H1 (cell line): ENCODE measurements at regions not wholly inside any gene's neighbourhood (a gene's known extent, or its start where the extent isn't known, plus 50 kb on each side); places are given as distances from the start of the nearest gene placed in this dataset.

ENCODE experiments used
- CTCF ChIA-PET: fragments of 300-600 bp; sonication (Branson Sonifier 250); formaldehyde crosslinking; loops from one replicate; lab custom pipeline; 2021; ENCODE audit not compliant: partially characterized antibody; lab: Charles Lee
- POLR2A ChIA-PET: fragments of 300-600 bp; sonication (Branson Sonifier 250); formaldehyde crosslinking; loops from one replicate; lab custom pipeline; 2021; ENCODE audit warnings: inconsistent platforms; ENCODE audit not compliant: partially characterized antibody; lab: Charles Lee
- DNase-seq, 2 experiments: peaks; one replicate each; pipeline versions ENCODE4 v3.0.0 to v3.0.0-alpha.2; 2010 to 2022; ENCODE audit warnings: low spot score in 2 of 2, low read depth in 1 of 2, mixed read lengths in 1 of 2
- FAIRE-seq: peaks from 2 replicates; lab custom pipeline; 2011; peaks lifted over from hg19 to GRCh38; lab: Jason Lieb, UNC
- H2AFZ ChIP-seq: 2 replicates; pipeline ENCODE4 v1.8.1; 2012; ENCODE audit warnings: low read length, inconsistent platforms
- H2AK5ac ChIP-seq: 2 replicates; pipeline ENCODE4 v1.6.1; 2013; ENCODE audit warnings: low read depth, low read length
- H2BK120ac ChIP-seq: replicated peaks from 2 replicates; pipeline ENCODE3; 2013; ENCODE audit warnings: low read depth, low read length, inconsistent platforms
- H2BK12ac ChIP-seq: 2 replicates; pipeline ENCODE4 v1.6.1; 2013; ENCODE audit warnings: low read depth, low read length
- H2BK15ac ChIP-seq: 2 replicates; pipeline ENCODE4 v1.6.1; 2013; ENCODE audit warnings: low read length
- H2BK20ac ChIP-seq: 2 replicates; pipeline ENCODE4 v1.6.1; 2013; ENCODE audit warnings: low read length
- H2BK5ac ChIP-seq: 2 replicates; pipeline ENCODE4 v1.6.1; 2013; ENCODE audit warnings: low read depth, low read length
- H3K14ac ChIP-seq: 2 replicates; pipeline ENCODE4 v1.6.1; 2013; ENCODE audit warnings: inconsistent platforms; ENCODE audit not compliant: insufficient read length
- H3K18ac ChIP-seq: 2 replicates; pipeline ENCODE4 v1.6.1; 2013; ENCODE audit warnings: low read length; ENCODE audit errors: extremely low read depth
- H3K23ac ChIP-seq: 2 replicates; pipeline ENCODE4 v1.6.1; 2013; ENCODE audit warnings: inconsistent platforms; ENCODE audit not compliant: insufficient read length
- H3K23me2 ChIP-seq: 2 replicates; pipeline ENCODE4 v1.6.1; 2013; ENCODE audit warnings: low read depth, low read length
- H3K27ac ChIP-seq: 2 replicates; pipeline ENCODE4 v1.6.1; 2011; ENCODE audit warnings: low read depth, low read length, inconsistent platforms
- H3K27me3 ChIP-seq, 4 experiments: replicated peaks in 1 of 4; 1 replicate in 1 of 4; 2 replicates in 3 of 4; pipeline versions ENCODE4 v1.6.1 to v1.8.1; 2011 to 2013; ENCODE audit warnings: low read length in 3 of 4, mild to moderate bottlenecking in 3 of 4, inconsistent platforms in 2 of 4, mixed read lengths in 2 of 4, moderate library complexity in 1 of 4; ENCODE audit not compliant: control insufficient read depth in 3 of 4, insufficient read depth in 3 of 4; ENCODE audit errors: extremely low read depth in 1 of 4
- H3K36me3 ChIP-seq, 4 experiments: 2 replicates each; pipeline versions ENCODE4 v1.6.1 to v1.8.1; 2011 to 2013; ENCODE audit warnings: mild to moderate bottlenecking in 4 of 4, low read length in 3 of 4, moderate library complexity in 2 of 4, control low read depth in 1 of 4, inconsistent platforms in 1 of 4; ENCODE audit not compliant: insufficient read depth in 4 of 4, control insufficient read depth in 2 of 4
- H3K4ac ChIP-seq: replicated peaks from 2 replicates; pipeline ENCODE3; 2013; ENCODE audit warnings: low read length, low read depth, mixed read lengths, inconsistent platforms; ENCODE audit not compliant: insufficient read length
- H3K4me1 ChIP-seq, 4 experiments: replicated peaks in 1 of 4; 1 replicate in 1 of 4; 2 replicates in 3 of 4; pipeline versions ENCODE4 v1.6.1 to v1.8.1; 2011 to 2013; ENCODE audit warnings: low read length in 3 of 4, inconsistent platforms in 2 of 4, mixed read lengths in 1 of 4; ENCODE audit not compliant: insufficient read depth in 4 of 4, control insufficient read depth in 3 of 4
- H3K4me2 ChIP-seq, 2 experiments: 2 replicates each; pipeline versions ENCODE4 v1.6.1 to v1.8.1; 2011 to 2013; ENCODE audit warnings: low read depth in 2 of 2, low read length in 2 of 2, control low read depth in 1 of 2, inconsistent platforms in 1 of 2, mild to moderate bottlenecking in 1 of 2; ENCODE audit not compliant: insufficient read depth in 1 of 2
- H3K4me3 ChIP-seq, 4 experiments: fragments of 200-600, 300-600 bp in 1 of 4; sonication (generic), shearing (Covaris generic), sonication (Bioruptor Twin) in 1 of 4; 2 replicates each; pipeline versions ENCODE4 v1.5.1 to v1.8.1; 2011 to 2016; ENCODE audit warnings: low read length in 4 of 4, low read depth in 3 of 4, control low read depth in 2 of 4, inconsistent platforms in 2 of 4, mild to moderate bottlenecking in 2 of 4, mixed read lengths in 1 of 4, moderate library complexity in 1 of 4; ENCODE audit not compliant: insufficient read depth in 2 of 4; ENCODE audit errors: extremely low read depth in 1 of 4
- H3K56ac ChIP-seq: replicated peaks from 2 replicates; pipeline ENCODE3; 2013; ENCODE audit warnings: low read depth, mild to moderate bottlenecking, mixed read lengths, low read length, inconsistent platforms; ENCODE audit not compliant: insufficient read length
- H3K79me1 ChIP-seq: 2 replicates; pipeline ENCODE4 v1.6.1; 2013; ENCODE audit warnings: low read depth, low read length, control low read depth
- H3K79me2 ChIP-seq, 2 experiments: 2 replicates each; pipeline versions ENCODE4 v1.6.1 to v1.8.1; 2012 to 2013; ENCODE audit warnings: low read length in 2 of 2, mild to moderate bottlenecking in 2 of 2, inconsistent platforms in 1 of 2; ENCODE audit not compliant: insufficient read depth in 2 of 2, control insufficient read depth in 1 of 2
- H3K9ac ChIP-seq, 4 experiments: replicated peaks in 1 of 4; 1 replicate in 1 of 4; 2 replicates in 3 of 4; pipeline versions ENCODE4 v1.6.1 to v1.8.1; 2011 to 2013; ENCODE audit warnings: low read depth in 3 of 4, low read length in 3 of 4, control low read depth in 2 of 4, mild to moderate bottlenecking in 2 of 4, moderate library complexity in 2 of 4, inconsistent platforms in 1 of 4; ENCODE audit errors: extremely low read depth in 1 of 4
- H3K9me3 ChIP-seq, 2 experiments: 2 replicates each; pipeline versions ENCODE4 v1.6.1 to v1.8.1; 2012 to 2013; ENCODE audit warnings: mild to moderate bottlenecking in 2 of 2, moderate library complexity in 2 of 2, control low read depth in 1 of 2, inconsistent platforms in 1 of 2, low read depth in 1 of 2, low read length in 1 of 2, mixed read lengths in 1 of 2; ENCODE audit not compliant: insufficient read depth in 2 of 2
- H4K20me1 ChIP-seq, 2 experiments: replicated peaks in 1 of 2; 2 replicates each; pipeline versions ENCODE3 to v1.8.1; 2011 to 2013; ENCODE audit warnings: inconsistent platforms in 2 of 2, low read length in 2 of 2, mild to moderate bottlenecking in 1 of 2; ENCODE audit not compliant: insufficient read depth in 2 of 2, control insufficient read depth in 1 of 2
- H4K5ac ChIP-seq: 2 replicates; pipeline ENCODE4 v1.6.1; 2013; ENCODE audit warnings: low read length, low read depth, mixed read lengths, inconsistent platforms; ENCODE audit not compliant: insufficient read length
- H4K8ac ChIP-seq: 2 replicates; pipeline ENCODE4 v1.8.0; 2013; ENCODE audit warnings: mild to moderate bottlenecking, moderate library complexity, low read length, inconsistent platforms; ENCODE audit not compliant: insufficient read depth; ENCODE audit errors: extremely low read depth
- H4K91ac ChIP-seq: replicated peaks from 2 replicates; pipeline ENCODE3; 2013; ENCODE audit warnings: low read length, mixed read lengths, inconsistent platforms; ENCODE audit not compliant: insufficient read length
- SAP30 ChIP-seq: fragments of 300-600 bp; sonication (generic); IDR thresholded peaks from 2 replicates; pipeline ENCODE4 v1.7.1; 2012; ENCODE audit warnings: low read length, moderate library complexity, mild to moderate bottlenecking, inconsistent platforms; ENCODE audit not compliant: insufficient read depth, insufficient replicate concordance
- WGBS, 2 experiments: shearing (Covaris generic) in 1 of 2; methylation state at CpG; one replicate each; pipeline versions ENCODE4 v1.1.6 to v1.1.7; 2013 to 2015; ENCODE audit warnings: low lambda C conversion rate in 2 of 2, mixed read lengths in 2 of 2, inconsistent platforms in 1 of 2, low coverage in 1 of 2, missing lambda C conversion rate in 1 of 2; ENCODE audit not compliant: insufficient replicate concordance in 2 of 2, insufficient coverage in 1 of 2, insufficient read length in 1 of 2; ENCODE audit errors: extremely low coverage in 1 of 2, missing lambda C conversion rate in 1 of 2; 5-methylcytosine and 5-hydroxymethylcytosine counted together

GRCh38 chr1:209384710-209385550 is 198.6 kb upstream of the CAMK1G start:
- H3K27me3 ChIP-seq, result no peaks in the 10 kb centered on the region
- no peaks in the 10 kb centered on the region for H3K23me2 ChIP-seq
- peak overlapping the region; percentile 78 for H4K91ac ChIP-seq
- ChIA-PET CTCF (interaction anchor here (0.8 to 3.6 kb wide), 7 partner anchors 10 to 105 kb away, joined by 3 to 19 read pairs (median 8); no protein-coding TSS in a partner anchor), POLR2A (interaction anchor here (0.6 to 1.1 kb wide), 4 partner anchors 14 to 126 kb away, joined by 3 to 4 read pairs (median 3); no protein-coding TSS in a partner anchor)
- no peak overlapping the region for H4K8ac ChIP-seq
- peak overlapping the region; percentile 86; the same call in 1 of the 2 replicates for H2BK5ac ChIP-seq
- H3K4ac ChIP-seq, result peak overlapping the region; percentile 69
- no peak overlapping the region for H3K23ac ChIP-seq
- no peak overlapping the region for H2BK15ac ChIP-seq
- no peaks in the 10 kb centered on the region for H3K36me3 ChIP-seq
- peak overlapping the region; percentile 58 for H2AK5ac ChIP-seq
- H3K4me2 ChIP-seq, result no peak overlapping the region
- H3K56ac ChIP-seq, result no peak overlapping the region
- 0 out of 2 replicates have a peak overlapping the region, but pooled peaks have one; percentile 27 for H2AFZ ChIP-seq
- 80% methylated on average over 2 of the region's 2 CpGs; no CpG with 5 or more reads in 1 of the 2 experiments for WGBS, 2 experiments
- H3K4me1 ChIP-seq, result peaks cover 3 to 18% (median 13%) of the 10 kb centered on the region in 4 experiments; a peak in 4 of 7 replicates
- peak; percentile 32 for FAIRE-seq
- H2BK20ac ChIP-seq, result peak overlapping the region; percentile 98; the same call in 1 of the 2 replicates
- no peaks in the 10 kb centered on the region for H3K9me3 ChIP-seq
- TF ChIP-seq SAP30, result no peak
- TF ChIP-seq, all 59 proteins: peak for 0
- H2BK120ac ChIP-seq, result peak overlapping the region; percentile 81
- H3K79me2 ChIP-seq, result no peaks in the 10 kb centered on the region
- no peak overlapping the region for H3K14ac ChIP-seq
- H3K9ac ChIP-seq, result no peak overlapping the region
- H4K5ac ChIP-seq, result peak overlapping the region; percentile 31
- no peaks in the 10 kb centered on the region for H4K20me1 ChIP-seq
- no peaks in the 10 kb centered on the region for H3K79me1 ChIP-seq
- 0 out of 2 replicates have a peak overlapping the region, but pooled peaks have one; percentile 26 for H3K27ac ChIP-seq
- no peak for DNase-seq
- H3K18ac ChIP-seq, result peak overlapping the region; percentile 80
- peak overlapping the region; percentile 32; the same call in 1 of the 2 replicates for H2BK12ac ChIP-seq
- no peak overlapping the region; a peak in 1 of 8 replicates for H3K4me3 ChIP-seq
